GM21717 (cell line): ENCODE measurements at regions not wholly inside any gene's neighbourhood (a gene's known extent, or its start where the extent isn't known, plus 50 kb on each side); places are given as distances from the start of the nearest gene placed in this dataset.
"Not testable (repeated sequence)": the region's sequence is repeated elsewhere in the genome, so short reads cannot be mapped to it uniquely, and the experiment has no call there.

Source experiments
- ATAC-seq: cut with Tn5 transposase; IDR thresholded peaks from one replicate; pipeline ENCODE4 v1.9.1; 2021; ENCODE audit warnings: mild to moderate bottlenecking, moderate library complexity; ENCODE audit not compliant: unreplicated experiment

- ATAC-seq: no peak
Measured at GRCh38 chr6:154625721-154626120, 107.5 kb upstream of the SCAF8 start.

- ATAC-seq: no peak
Measured at GRCh38 chr6:154629127-154629526, 104.1 kb upstream of the SCAF8 start.

GRCh38 chr6:154632119-154632518 lies 101.1 kb upstream of the SCAF8 start:
- ATAC-seq: no peak

- ATAC-seq: no peak
Measured at GRCh38 chr6:154637392-154637791, 95.8 kb upstream of the SCAF8 start.

GRCh38 chr6:154638369-154638768 lies 94.8 kb upstream of the SCAF8 start:
- no peak for ATAC-seq

GRCh38 chr6:154639196-154639595 lies 94.0 kb upstream of the SCAF8 start:
- ATAC-seq: not testable (repeated sequence)

- no peak for ATAC-seq
Measured at GRCh38 chr6:154648188-154648887, 84.9 kb upstream of the SCAF8 start.

- ATAC-seq: no peak
Measured at GRCh38 chr6:154648888-154649205, 84.4 kb upstream of the SCAF8 start.

GRCh38 chr6:154649721-154650120 lies 83.5 kb upstream of the SCAF8 start:
- ATAC-seq: no peak

- no peak for ATAC-seq
Measured at GRCh38 chr6:154650351-154650750, 82.9 kb upstream of the SCAF8 start.

GRCh38 chr6:154651656-154652055 lies 81.6 kb upstream of the SCAF8 start:
- ATAC-seq: no peak

GRCh38 chr6:154653385-154653784 lies 79.8 kb upstream of the SCAF8 start:
- ATAC-seq: no peak

GRCh38 chr6:154653853-154654252 lies 79.4 kb upstream of the SCAF8 start:
- no peak for ATAC-seq

GRCh38 chr6:154656660-154657059 lies 76.6 kb upstream of the SCAF8 start:
- ATAC-seq: no peak

- ATAC-seq: no peak
Measured at GRCh38 chr6:154661768-154662167, 71.4 kb upstream of the SCAF8 start.

- no peak for ATAC-seq
Measured at GRCh38 chr6:154664287-154664686, 68.9 kb upstream of the SCAF8 start.

GRCh38 chr6:154668156-154668555 lies 65.1 kb upstream of the SCAF8 start:
- ATAC-seq: no peak

GRCh38 chr6:154672086-154672485 lies 61.1 kb upstream of the SCAF8 start:
- no peak for ATAC-seq

- no peak for ATAC-seq
Measured at GRCh38 chr6:154673919-154674318, 59.3 kb upstream of the SCAF8 start.

GRCh38 chr6:154675602-154676088 lies 57.6 kb upstream of the SCAF8 start:
- ATAC-seq: peak; percentile 100

- no peak for ATAC-seq
Measured at GRCh38 chr6:154682633-154683125, 50.5 kb upstream of the SCAF8 start.
